SU-DHL-6 (cell line): ENCODE measurements at regions not wholly inside any gene's neighbourhood (a gene's known extent, or its start where the extent isn't known, plus 50 kb on each side); places are given as distances from the start of the nearest gene placed in this dataset.

ENCODE experiments used
- H2AFZ ChIP-seq: fragments of 200-600 bp; sonication (generic); 2 replicates; pipeline ENCODE4 v1.6.1; 2014; ENCODE audit warnings: low read depth, mild to moderate bottlenecking, moderate library complexity, mixed read lengths, antibody characterized with exemption, low read length; ENCODE audit not compliant: severe bottlenecking
- H3F3A ChIP-seq: fragments of 200-600 bp; shearing (Covaris generic); 2 replicates; pipeline ENCODE4 v1.6.0; 2016; ENCODE audit warnings: antibody characterized with exemption, mild to moderate bottlenecking; ENCODE audit not compliant: insufficient read depth
- H3K27ac ChIP-seq: fragments of 200-600 bp; sonication (generic); 2 replicates; pipeline ENCODE4 v1.5.1; 2016; ENCODE audit warnings: low read depth, mild to moderate bottlenecking, low read length, moderate library complexity, mixed read lengths
- H3K27me3 ChIP-seq: fragments of 200-600 bp; sonication (generic), shearing (Covaris generic); 2 replicates; pipeline ENCODE4 v1.6.0; 2014; ENCODE audit warnings: mild to moderate bottlenecking, low read length
- H3K36me3 ChIP-seq: fragments of 200-600 bp; sonication (generic); 2 replicates; pipeline ENCODE4 v1.6.1; 2014; ENCODE audit warnings: mild to moderate bottlenecking, low read length, mixed read lengths
- H3K4me2 ChIP-seq: fragments of 300-600, 200-600 bp; shearing (Covaris generic), sonication (generic); 2 replicates; pipeline ENCODE4 v1.6.0; 2014; ENCODE audit warnings: low read length, low read depth, mild to moderate bottlenecking; ENCODE audit not compliant: poor library complexity, severe bottlenecking
- H3K4me3 ChIP-seq: fragments of 200-600 bp; sonication (generic); 2 replicates; pipeline ENCODE4 v1.5.1; 2014; ENCODE audit warnings: antibody characterized with exemption, low read length, mild to moderate bottlenecking, mixed read lengths; ENCODE audit not compliant: insufficient read depth, poor library complexity, severe bottlenecking
- H3K79me2 ChIP-seq: fragments of 200-600 bp; sonication (generic); 2 replicates; pipeline ENCODE4 v1.6.1; 2014; ENCODE audit warnings: mild to moderate bottlenecking, low read length, moderate library complexity; ENCODE audit not compliant: insufficient read depth
- H3K9ac ChIP-seq: fragments of 200-600 bp; sonication (generic); 2 replicates; pipeline ENCODE4 v1.7.0; 2014; ENCODE audit warnings: mild to moderate bottlenecking, low read length
- H3K9me2 ChIP-seq: fragments of 200-600 bp; sonication (generic); replicated peaks from 2 replicates; pipeline ENCODE4 v1.6.1; 2014; ENCODE audit warnings: low read length; ENCODE audit not compliant: insufficient read depth
- H3K9me3 ChIP-seq: fragments of 200-600 bp; sonication (generic); 2 replicates; pipeline ENCODE4 v1.6.1; 2014; ENCODE audit warnings: low read length, mixed read lengths; ENCODE audit not compliant: insufficient read depth
- H4K20me1 ChIP-seq: fragments of 200-600 bp; sonication (generic); 2 replicates; pipeline ENCODE4 v1.6.1; 2014; ENCODE audit warnings: low read depth, mild to moderate bottlenecking, antibody characterized with exemption, low read length, moderate library complexity, mixed read lengths
- EZH2phosphoT487 ChIP-seq: fragments of 200-600 bp; sonication (generic), shearing (Covaris generic); conservative IDR thresholded peaks from 2 replicates; pipeline ENCODE4 v1.6.1; 2018; ENCODE audit warnings: mild to moderate bottlenecking, antibody characterized with exemption, low read length, moderate library complexity, mixed read lengths
- TF ChIP-seq, protein P1 (sequence below): fragments of 200-600 bp; sonication (generic); IDR thresholded peaks from one replicate; pipeline ENCODE4 v1.5.1; 2017; ENCODE audit warnings: antibody characterized with exemption, mild to moderate bottlenecking, low read length, moderate library complexity; ENCODE audit not compliant: insufficient read depth, poor library complexity, severe bottlenecking

DNA sequence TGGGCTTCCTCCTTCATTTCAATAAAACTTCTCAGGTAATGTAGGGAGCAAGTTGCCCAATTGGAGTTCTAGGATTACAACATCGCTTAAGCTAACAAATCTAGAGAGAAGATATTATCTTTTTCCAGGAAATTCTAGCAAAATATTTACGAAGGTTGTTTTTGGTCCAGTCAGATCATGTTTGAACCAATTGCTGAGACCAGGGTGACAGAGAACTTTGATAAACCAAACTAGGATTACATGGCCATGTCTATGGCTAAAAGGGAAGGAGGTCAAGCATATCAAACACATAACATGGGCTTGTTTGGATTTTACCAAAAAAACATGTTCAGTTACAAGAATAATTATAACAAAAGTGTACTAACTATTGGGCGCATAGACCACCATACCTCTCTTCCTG is 442.4 kb upstream of the SGCG start:
- no peak for TF ChIP-seq EZH2phosphoT487
- no peaks in the 10 kb centered on the region for H3K9me3 ChIP-seq
- no peaks in the 10 kb centered on the region for H3K27me3 ChIP-seq
- H3K4me3 ChIP-seq, result no peak overlapping the region
- H3K9ac ChIP-seq, result no peak overlapping the region
- H3K4me2 ChIP-seq, result no peak overlapping the region
- H3K79me2 ChIP-seq, result no peaks in the 10 kb centered on the region
- no peak overlapping the region for H3K27ac ChIP-seq
- H3K36me3 ChIP-seq, result no peaks in the 10 kb centered on the region
- no peak overlapping the region for H2AFZ ChIP-seq
- no peaks in the 10 kb centered on the region for H3F3A ChIP-seq
- H3K9me2 ChIP-seq, result no peaks in the 10 kb centered on the region
- H4K20me1 ChIP-seq, result no peaks in the 10 kb centered on the region

GRCh38 chr13:22740264-22740663 is 440.5 kb upstream of the SGCG start:
- H3K27ac ChIP-seq, result no peak overlapping the region
- H4K20me1 ChIP-seq, result no peaks in the 10 kb centered on the region
- H3K9ac ChIP-seq, result no peak overlapping the region
- no peak overlapping the region for H3K4me3 ChIP-seq
- H3F3A ChIP-seq, result no peaks in the 10 kb centered on the region
- H3K36me3 ChIP-seq, result no peaks in the 10 kb centered on the region
- H3K27me3 ChIP-seq, result no peaks in the 10 kb centered on the region
- H3K4me2 ChIP-seq, result no peak overlapping the region
- no peaks in the 10 kb centered on the region for H3K9me2 ChIP-seq
- H2AFZ ChIP-seq, result no peak overlapping the region
- no peaks in the 10 kb centered on the region for H3K9me3 ChIP-seq
- H3K79me2 ChIP-seq, result no peaks in the 10 kb centered on the region
- TF ChIP-seq EZH2phosphoT487, result no peak
- TF ChIP-seq, protein P1, sequence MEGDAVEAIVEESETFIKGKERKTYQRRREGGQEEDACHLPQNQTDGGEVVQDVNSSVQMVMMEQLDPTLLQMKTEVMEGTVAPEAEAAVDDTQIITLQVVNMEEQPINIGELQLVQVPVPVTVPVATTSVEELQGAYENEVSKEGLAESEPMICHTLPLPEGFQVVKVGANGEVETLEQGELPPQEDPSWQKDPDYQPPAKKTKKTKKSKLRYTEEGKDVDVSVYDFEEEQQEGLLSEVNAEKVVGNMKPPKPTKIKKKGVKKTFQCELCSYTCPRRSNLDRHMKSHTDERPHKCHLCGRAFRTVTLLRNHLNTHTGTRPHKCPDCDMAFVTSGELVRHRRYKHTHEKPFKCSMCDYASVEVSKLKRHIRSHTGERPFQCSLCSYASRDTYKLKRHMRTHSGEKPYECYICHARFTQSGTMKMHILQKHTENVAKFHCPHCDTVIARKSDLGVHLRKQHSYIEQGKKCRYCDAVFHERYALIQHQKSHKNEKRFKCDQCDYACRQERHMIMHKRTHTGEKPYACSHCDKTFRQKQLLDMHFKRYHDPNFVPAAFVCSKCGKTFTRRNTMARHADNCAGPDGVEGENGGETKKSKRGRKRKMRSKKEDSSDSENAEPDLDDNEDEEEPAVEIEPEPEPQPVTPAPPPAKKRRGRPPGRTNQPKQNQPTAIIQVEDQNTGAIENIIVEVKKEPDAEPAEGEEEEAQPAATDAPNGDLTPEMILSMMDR, result peak; percentile 27

DNA sequence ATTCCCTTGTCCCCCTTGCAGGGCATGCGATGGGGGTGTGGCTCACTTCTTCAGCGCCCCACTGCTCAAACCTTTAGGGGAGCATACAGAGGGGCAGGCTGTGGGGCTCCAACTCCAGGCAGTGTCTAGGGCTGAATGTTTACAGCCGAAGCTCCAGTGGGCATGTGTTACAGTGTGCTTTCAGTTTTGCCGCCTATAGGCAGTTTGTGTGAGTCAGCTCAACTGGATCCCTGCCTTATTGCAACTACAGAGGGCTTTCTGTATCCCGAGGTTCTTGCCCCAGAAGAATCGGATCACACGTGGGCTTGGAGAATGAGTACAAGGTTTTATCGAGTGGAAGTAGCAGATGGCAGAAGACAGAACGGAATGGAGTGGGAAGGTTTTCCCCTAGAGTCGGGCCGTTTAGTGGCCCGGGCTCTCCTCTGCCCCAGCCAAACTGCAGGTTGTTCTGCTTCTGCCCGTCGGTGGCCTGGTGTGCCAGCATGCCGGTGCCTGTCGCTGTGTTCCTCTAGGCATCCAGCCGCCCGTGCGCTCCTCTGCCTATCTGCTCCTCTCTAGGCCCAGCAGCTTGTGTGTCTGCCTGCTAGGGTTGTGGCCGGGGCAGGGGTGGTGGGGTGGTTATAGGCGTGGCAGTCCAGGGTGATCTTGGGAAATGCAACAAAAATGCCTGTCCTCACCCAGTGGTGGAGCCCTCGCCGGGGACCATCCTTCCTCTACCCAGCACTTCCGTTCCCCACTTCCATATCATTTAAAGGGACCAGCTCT is 435.9 kb upstream of the SGCG start:
- Histone ChIP-seq H2AFZ (no peak overlapping the region), H3K27ac (no peak overlapping the region), H3K9me2 (no peaks in the 10 kb centered on the region), H3F3A (no peaks in the 10 kb centered on the region), H3K36me3 (no peaks in the 10 kb centered on the region), H3K9ac (no peak overlapping the region), H3K4me3 (no peak overlapping the region), H3K79me2 (no peaks in the 10 kb centered on the region), H4K20me1 (no peaks in the 10 kb centered on the region), H3K4me2 (no peak overlapping the region), H3K9me3 (no peaks in the 10 kb centered on the region), H3K27me3 (no peaks in the 10 kb centered on the region)
- TF ChIP-seq EZH2phosphoT487, result no peak
- TF ChIP-seq, protein P1, result no peak

DNA sequence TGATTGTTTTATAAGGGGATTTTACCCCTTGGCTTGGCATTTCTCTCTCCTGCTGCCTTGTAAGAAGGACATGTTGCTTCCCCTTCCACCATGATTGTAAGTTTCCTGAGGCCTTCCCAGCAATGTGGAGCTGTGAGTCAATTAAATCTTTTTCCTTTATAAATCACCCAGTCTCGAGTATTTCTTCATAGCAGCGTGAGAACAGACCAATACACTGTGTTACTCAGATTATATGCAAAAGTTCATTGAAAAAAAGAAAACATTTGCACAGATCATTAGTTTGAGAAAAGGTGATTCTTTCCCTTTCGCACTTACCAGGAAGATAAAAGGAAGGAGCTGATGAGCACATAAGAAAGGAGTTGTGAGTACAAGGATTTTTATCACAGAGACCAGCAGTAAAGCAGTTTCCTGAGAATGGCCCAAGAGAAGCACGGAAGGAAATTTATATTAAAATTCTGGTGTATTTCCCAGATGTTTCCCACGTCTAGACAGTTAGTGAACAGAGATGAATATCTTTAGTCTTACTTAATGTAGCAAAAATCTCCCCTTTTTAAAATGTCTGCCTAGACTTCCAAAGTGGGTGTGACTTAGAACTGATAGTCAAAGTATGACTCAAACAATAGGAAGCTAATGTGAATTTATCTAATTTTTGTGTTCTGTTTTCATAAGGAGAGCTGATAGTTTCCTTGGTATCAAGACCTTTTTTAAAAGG is 431.8 kb upstream of the SGCG start:
- no peaks in the 10 kb centered on the region for H3K9me2 ChIP-seq
- no peak for TF ChIP-seq EZH2phosphoT487
- TF ChIP-seq, protein P1, result no peak
- no peak overlapping the region for H3K27ac ChIP-seq
- H3F3A ChIP-seq, result no peaks in the 10 kb centered on the region
- H2AFZ ChIP-seq, result no peak overlapping the region
- no peak overlapping the region for H3K4me3 ChIP-seq
- H3K27me3 ChIP-seq, result no peaks in the 10 kb centered on the region
- H3K4me2 ChIP-seq, result no peak overlapping the region
- no peaks in the 10 kb centered on the region for H3K79me2 ChIP-seq
- H3K9me3 ChIP-seq, result 0 out of 2 replicates have a peak, but pooled peaks cover 6% of the 10 kb centered on the region
- no peaks in the 10 kb centered on the region for H3K36me3 ChIP-seq
- no peak overlapping the region for H3K9ac ChIP-seq
- H4K20me1 ChIP-seq, result no peaks in the 10 kb centered on the region
